AG20443 (cell line): ENCODE measurements at regions not wholly inside any gene's neighbourhood (a gene's known extent, or its start where the extent isn't known, plus 50 kb on each side); places are given as distances from the start of the nearest gene placed in this dataset.
"Not testable (repeated sequence)": the region's sequence is repeated elsewhere in the genome, so short reads cannot be mapped to it uniquely, and the experiment has no call there.

ENCODE experiments used
- DNase-seq: peaks from one replicate; pipeline ENCODE4 v3.0.0; 2012; ENCODE audit warnings: low spot score, mixed read lengths

- DNase-seq, result no peak
These were observed 164.2 kb downstream of the C9orf50 start for GRCh38 chr9:129456549-129457324.

- DNase-seq, result peak; percentile 57
These were observed 165.5 kb downstream of the C9orf50 start for GRCh38 chr9:129455151-129455995.

GRCh38 chr9:129454467-129455067 lies 166.3 kb downstream of the C9orf50 start:
- DNase-seq, result no peak

GRCh38 chr9:129453734-129454133 lies 167.2 kb downstream of the C9orf50 start:
- DNase-seq, result no peak

- no peak for DNase-seq
These were observed 169.2 kb downstream of the C9orf50 start for GRCh38 chr9:129451669-129452068.

- no peak for DNase-seq
These were observed 169.7 kb downstream of the C9orf50 start for GRCh38 chr9:129451089-129451656.

- no peak for DNase-seq
These were observed 171.8 kb downstream of the C9orf50 start for GRCh38 chr9:129449066-129449465.

- DNase-seq, result no peak
These were observed 173.9 kb downstream of the C9orf50 start for GRCh38 chr9:129446828-129447550.

GRCh38 chr9:129445794-129446306 lies 175.1 kb downstream of the C9orf50 start:
- no peak for DNase-seq

- DNase-seq, result not testable (repeated sequence)
These were observed 177.3 kb downstream of the C9orf50 start for GRCh38 chr9:129443515-129444164.

- DNase-seq, result no peak
These were observed 177.9 kb downstream of the C9orf50 start for GRCh38 chr9:129442803-129443511.

GRCh38 chr9:129441852-129442251 lies 179.0 kb downstream of the C9orf50 start:
- no peak for DNase-seq

- no peak for DNase-seq
These were observed 180.3 kb downstream of the C9orf50 start for GRCh38 chr9:129440435-129441186.

GRCh38 chr9:129439242-129439641 lies 181.7 kb downstream of the C9orf50 start:
- no peak for DNase-seq

GRCh38 chr9:129437626-129438323 lies 183.1 kb downstream of the C9orf50 start:
- DNase-seq, result no peak

GRCh38 chr9:129436751-129437625 lies 183.9 kb downstream of the C9orf50 start:
- DNase-seq, result peak; percentile 82

GRCh38 chr9:129435988-129436717 lies 184.7 kb downstream of the C9orf50 start:
- DNase-seq, result no peak
